ENCODE measurements at regions not wholly inside any gene's neighbourhood (a gene's known extent, or its start where the extent isn't known, plus 50 kb on each side); places are given as distances from the start of the nearest gene placed in this dataset.
A peak's percentile ranks its signal among the peaks of the same experiment; 100 is the strongest.

DNA sequence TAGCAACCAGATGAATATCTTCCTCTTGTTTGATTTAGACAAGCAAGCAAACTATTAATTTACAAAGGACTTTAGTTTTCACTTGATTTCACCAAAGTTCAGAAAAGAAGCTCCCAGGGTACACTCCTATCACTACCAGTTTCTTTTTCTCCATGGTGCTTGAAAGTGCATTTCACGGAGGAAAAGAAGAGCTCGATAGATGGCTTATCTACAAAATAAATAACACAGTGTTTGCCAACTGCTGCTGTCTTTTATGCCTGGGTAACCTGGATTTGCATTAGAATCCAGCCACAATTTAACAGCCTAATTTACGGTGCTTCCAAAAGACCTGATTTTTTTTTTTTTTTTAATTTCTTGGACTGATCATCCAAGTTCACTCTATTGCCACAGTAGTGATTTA is 275.7 kb downstream of the GPR37 start:
- Histone ChIP-seq H3K9me3 (ENCODE audit: control insufficient read depth, low read length) (no peaks in the 10 kb centered on the region), H3K4me1 (ENCODE audit: control insufficient read depth, insufficient read depth, low read length) (no peaks in the 10 kb centered on the region), H3K4me3 (ENCODE audit: low read length) (no peak overlapping the region), H3K9ac (ENCODE audit: low read length) (no peak overlapping the region), H3K27me3 (replicated peaks; ENCODE audit: control insufficient read depth, insufficient read depth, low read length) (no peaks in the 10 kb centered on the region), H3K36me3 (ENCODE audit: control insufficient read depth, insufficient read depth, low read length, severe bottlenecking) (no peaks in the 10 kb centered on the region)
- no peak for DNase-seq (ENCODE audit: low read depth)

DNA sequence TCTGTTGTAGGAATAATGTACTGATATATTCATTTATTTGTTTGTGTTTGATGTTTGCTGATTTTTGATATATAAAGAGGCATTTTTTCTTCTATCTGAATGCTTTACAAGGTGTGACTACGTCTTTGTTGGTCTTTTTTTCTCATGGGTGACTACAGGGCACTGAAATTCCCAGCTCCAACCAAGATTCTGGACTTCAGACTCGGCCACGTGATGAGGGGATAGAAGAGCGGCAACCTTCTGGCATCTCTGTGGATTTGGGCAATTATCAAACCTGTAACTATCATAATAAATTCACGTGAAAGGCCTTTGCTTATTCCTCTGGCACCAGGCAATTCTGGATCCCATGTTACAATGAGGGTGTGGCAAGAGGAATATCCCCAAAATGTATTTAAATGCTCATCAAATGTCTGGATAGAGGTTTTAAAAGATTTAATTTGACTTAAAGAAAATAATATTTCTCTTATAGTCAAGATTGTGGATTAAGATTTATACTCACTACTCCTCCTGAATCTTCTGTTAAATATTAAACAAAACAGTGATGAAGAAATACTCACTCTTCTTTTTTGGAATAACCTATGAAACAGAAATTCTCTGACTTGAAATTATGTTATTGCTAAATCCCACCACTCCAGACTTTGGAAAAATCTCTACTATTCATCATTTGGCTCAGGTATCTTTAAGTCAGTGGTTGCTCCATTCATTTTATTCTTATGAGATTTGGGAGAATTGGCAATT is 276.3 kb downstream of the GPR37 start:
- H3K4me1 ChIP-seq (ENCODE audit: control insufficient read depth, insufficient read depth, low read length) = no peaks in the 10 kb centered on the region
- H3K9ac ChIP-seq (ENCODE audit: low read length) = no peak overlapping the region
- no peak overlapping the region for H3K4me3 ChIP-seq (ENCODE audit: low read length)
- H3K36me3 ChIP-seq (ENCODE audit: control insufficient read depth, insufficient read depth, low read length, severe bottlenecking) = no peaks in the 10 kb centered on the region
- no peaks in the 10 kb centered on the region for H3K27me3 ChIP-seq (replicated peaks; ENCODE audit: control insufficient read depth, insufficient read depth, low read length)
- DNase-seq (ENCODE audit: low read depth) = no peak
- no peaks in the 10 kb centered on the region for H3K9me3 ChIP-seq (ENCODE audit: control insufficient read depth, low read length)

DNA sequence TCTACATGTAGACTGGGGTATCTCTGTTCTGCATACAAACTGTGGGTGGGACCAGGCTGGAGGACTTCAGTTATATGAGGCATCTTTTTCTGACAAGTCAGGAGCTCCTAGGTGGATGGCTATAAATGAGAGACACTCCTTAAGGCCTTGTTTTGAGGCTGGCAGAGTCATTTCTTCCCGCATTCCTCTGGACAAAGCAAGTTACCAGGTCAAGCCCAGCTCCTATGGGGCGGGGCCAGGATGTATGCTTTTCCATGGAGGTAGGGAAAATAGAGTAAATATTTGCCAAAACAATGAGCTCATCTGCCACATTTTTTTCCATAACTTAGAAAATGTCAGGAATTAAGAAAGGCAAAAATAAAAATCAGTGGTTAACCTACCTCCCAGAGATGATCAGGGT is 283.4 kb downstream of the GPR37 start:
- Histone ChIP-seq H3K4me1 (ENCODE audit: control insufficient read depth, insufficient read depth, low read length) (no peaks in the 10 kb centered on the region), H3K9ac (ENCODE audit: low read length) (no peak overlapping the region), H3K4me3 (ENCODE audit: low read length) (no peak overlapping the region), H3K9me3 (ENCODE audit: control insufficient read depth, low read length) (no peaks in the 10 kb centered on the region), H3K36me3 (ENCODE audit: control insufficient read depth, insufficient read depth, low read length, severe bottlenecking) (no peaks in the 10 kb centered on the region), H3K27me3 (replicated peaks; ENCODE audit: control insufficient read depth, insufficient read depth, low read length) (no peaks in the 10 kb centered on the region)
- no peak for DNase-seq (ENCODE audit: low read depth)

DNA sequence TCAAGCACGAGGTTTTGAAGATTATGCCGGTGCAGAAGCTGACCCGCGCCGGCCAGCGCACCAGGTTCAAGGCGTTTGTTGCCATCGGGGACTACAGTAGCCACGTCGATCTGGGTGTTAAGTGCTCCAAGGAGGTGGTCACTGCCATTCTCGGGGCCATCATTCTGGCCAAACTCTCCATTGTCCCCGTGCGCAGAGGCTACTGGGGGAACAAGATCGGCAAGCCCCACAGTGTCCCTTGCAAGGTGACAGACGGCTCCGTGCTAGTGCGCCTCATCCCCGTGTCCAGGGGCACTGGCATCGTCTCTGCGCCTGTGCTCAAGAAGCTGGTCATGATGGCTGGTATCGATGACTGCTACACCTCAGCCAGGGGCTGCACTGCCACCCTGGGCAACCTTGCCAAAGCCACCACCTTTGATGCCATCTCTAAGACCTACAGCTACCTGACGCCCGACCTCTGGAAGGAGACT is 284.7 kb downstream of the GPR37 start:
- Histone ChIP-seq H3K36me3 (ENCODE audit: control insufficient read depth, insufficient read depth, low read length, severe bottlenecking) (no peaks in the 10 kb centered on the region), H3K9me3 (ENCODE audit: control insufficient read depth, low read length) (no peaks in the 10 kb centered on the region), H3K9ac (ENCODE audit: low read length) (no peak overlapping the region), H3K4me3 (ENCODE audit: low read length) (no peak overlapping the region), H3K27me3 (replicated peaks; ENCODE audit: control insufficient read depth, insufficient read depth, low read length) (no peaks in the 10 kb centered on the region), H3K4me1 (ENCODE audit: control insufficient read depth, insufficient read depth, low read length) (no peaks in the 10 kb centered on the region)
- DNase-seq (ENCODE audit: low read depth) = no peak

DNA sequence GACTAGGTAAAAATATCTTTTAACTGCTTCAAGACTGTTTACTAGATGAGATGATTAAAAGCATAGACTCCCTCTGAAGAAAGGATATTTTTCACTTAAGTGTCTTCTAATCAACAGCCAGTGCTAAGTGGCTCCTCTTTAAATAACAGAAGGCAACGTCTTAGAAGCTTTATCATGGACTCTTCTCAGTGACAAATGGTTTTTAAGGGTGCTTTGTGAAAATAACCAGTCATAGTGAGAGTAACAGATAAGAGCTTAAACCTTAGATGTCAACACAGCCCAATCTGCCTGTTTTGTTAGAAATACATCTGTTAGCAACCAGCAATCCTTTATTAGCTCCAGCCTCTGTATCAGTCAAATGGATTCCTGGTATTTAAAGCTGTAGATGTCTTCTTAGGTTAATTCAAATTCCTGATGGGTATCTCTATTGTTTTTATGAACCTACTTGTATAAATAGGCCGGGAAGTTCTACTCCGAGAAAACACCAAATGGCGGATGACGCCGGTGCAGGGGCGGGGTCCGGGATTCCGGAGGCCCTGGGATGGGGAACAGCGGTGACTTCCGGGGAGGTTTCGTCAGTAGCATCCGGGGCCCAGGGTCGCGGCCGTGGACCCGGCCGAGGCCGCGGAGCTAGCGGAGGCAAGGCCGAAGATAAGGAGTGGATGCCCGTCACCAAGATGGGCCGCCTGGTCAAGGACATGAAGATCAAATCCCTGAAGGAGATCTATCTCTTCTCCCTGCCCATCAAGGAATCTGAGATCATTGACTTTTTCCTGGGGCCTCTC is 285.4 kb downstream of the GPR37 start:
- Histone ChIP-seq H3K9me3 (ENCODE audit: control insufficient read depth, low read length) (no peaks in the 10 kb centered on the region), H3K9ac (ENCODE audit: low read length) (no peak overlapping the region), H3K4me1 (ENCODE audit: control insufficient read depth, insufficient read depth, low read length) (no peaks in the 10 kb centered on the region), H3K27me3 (replicated peaks; ENCODE audit: control insufficient read depth, insufficient read depth, low read length) (no peaks in the 10 kb centered on the region), H3K4me3 (ENCODE audit: low read length) (no peak overlapping the region), H3K36me3 (ENCODE audit: control insufficient read depth, insufficient read depth, low read length, severe bottlenecking) (no peaks in the 10 kb centered on the region)
- DNase-seq (ENCODE audit: low read depth) = no peak

DNA sequence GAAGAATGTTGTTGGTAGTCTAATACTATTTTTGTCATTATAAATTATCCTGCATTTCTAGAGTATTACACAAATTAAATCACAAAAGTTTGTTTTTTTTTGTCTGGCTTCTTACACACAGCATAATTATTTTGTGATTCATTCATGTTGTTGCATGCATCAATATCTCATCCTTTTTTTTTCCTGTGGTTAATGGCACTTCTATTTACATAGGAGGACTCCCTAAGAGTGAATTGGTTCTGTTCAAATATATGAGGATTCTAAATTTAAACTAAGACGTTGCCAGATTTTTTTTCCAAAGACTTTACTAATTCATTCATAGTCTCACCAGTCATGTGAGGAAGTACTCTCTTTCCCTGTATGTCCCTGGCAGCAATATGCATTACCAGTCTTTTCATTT is 303.3 kb downstream of the GPR37 start:
- Histone ChIP-seq H3K36me3 (ENCODE audit: control insufficient read depth, insufficient read depth, low read length, severe bottlenecking) (no peaks in the 10 kb centered on the region), H3K9ac (ENCODE audit: low read length) (no peak overlapping the region), H3K4me1 (ENCODE audit: control insufficient read depth, insufficient read depth, low read length) (peaks cover 10% of the 10 kb centered on the region), H3K9me3 (ENCODE audit: control insufficient read depth, low read length) (no peaks in the 10 kb centered on the region), H3K27me3 (replicated peaks; ENCODE audit: control insufficient read depth, insufficient read depth, low read length) (no peaks in the 10 kb centered on the region), H3K4me3 (ENCODE audit: low read length) (no peak overlapping the region)
- no peak for DNase-seq (ENCODE audit: low read depth)

DNA sequence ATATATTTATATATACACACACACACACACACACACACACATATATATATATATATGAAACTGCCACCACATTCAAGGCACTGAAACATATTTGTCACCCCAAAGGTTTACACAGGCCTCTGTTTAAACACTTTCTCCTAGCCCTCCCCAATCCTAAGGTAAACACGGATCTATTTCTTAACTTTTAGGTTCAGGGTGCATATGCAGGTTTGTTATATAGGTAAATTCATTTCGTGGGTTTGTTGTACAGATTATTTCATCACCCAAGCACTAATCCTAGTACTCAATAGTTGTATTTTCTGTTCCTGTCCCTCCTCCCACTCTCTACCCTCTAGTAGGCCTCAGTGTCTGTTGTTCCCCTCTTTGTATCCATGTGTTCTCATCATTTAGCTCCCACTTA is 305.0 kb downstream of the GPR37 start:
- H3K4me1 ChIP-seq (ENCODE audit: control insufficient read depth, insufficient read depth, low read length) = peaks cover 10% of the 10 kb centered on the region
- H3K27me3 ChIP-seq (replicated peaks; ENCODE audit: control insufficient read depth, insufficient read depth, low read length) = no peaks in the 10 kb centered on the region
- H3K9me3 ChIP-seq (ENCODE audit: control insufficient read depth, low read length) = no peaks in the 10 kb centered on the region
- no peak overlapping the region for H3K4me3 ChIP-seq (ENCODE audit: low read length)
- H3K9ac ChIP-seq (ENCODE audit: low read length) = no peak overlapping the region
- no peaks in the 10 kb centered on the region for H3K36me3 ChIP-seq (ENCODE audit: control insufficient read depth, insufficient read depth, low read length, severe bottlenecking)
- DNase-seq (ENCODE audit: low read depth) = no peak

DNA sequence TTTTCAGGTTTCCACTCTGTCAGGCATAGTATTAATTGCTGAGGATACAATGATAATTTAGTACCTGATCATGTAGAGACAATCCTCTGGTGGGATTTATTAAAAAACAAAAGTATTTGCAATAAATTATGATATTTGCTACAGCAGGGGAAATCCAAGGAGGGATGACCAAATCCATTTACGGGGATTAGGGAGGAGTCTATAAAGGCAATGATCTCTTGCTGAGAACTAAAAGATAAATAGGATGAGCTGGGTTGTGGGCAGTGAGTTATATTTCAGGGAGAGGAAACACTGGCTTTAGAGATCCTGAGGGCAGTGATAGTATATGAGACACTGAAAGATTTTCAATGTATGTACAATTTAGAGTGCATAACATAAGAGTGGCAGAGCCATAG is 305.5 kb downstream of the GPR37 start:
- DNase-seq (ENCODE audit: low read depth) = no peak
- Histone ChIP-seq H3K4me1 (ENCODE audit: control insufficient read depth, insufficient read depth, low read length) (peaks cover 10% of the 10 kb centered on the region), H3K36me3 (ENCODE audit: control insufficient read depth, insufficient read depth, low read length, severe bottlenecking) (no peaks in the 10 kb centered on the region), H3K9ac (ENCODE audit: low read length) (no peak overlapping the region), H3K9me3 (ENCODE audit: control insufficient read depth, low read length) (no peaks in the 10 kb centered on the region), H3K4me3 (ENCODE audit: low read length) (no peak overlapping the region), H3K27me3 (replicated peaks; ENCODE audit: control insufficient read depth, insufficient read depth, low read length) (no peaks in the 10 kb centered on the region)

DNA sequence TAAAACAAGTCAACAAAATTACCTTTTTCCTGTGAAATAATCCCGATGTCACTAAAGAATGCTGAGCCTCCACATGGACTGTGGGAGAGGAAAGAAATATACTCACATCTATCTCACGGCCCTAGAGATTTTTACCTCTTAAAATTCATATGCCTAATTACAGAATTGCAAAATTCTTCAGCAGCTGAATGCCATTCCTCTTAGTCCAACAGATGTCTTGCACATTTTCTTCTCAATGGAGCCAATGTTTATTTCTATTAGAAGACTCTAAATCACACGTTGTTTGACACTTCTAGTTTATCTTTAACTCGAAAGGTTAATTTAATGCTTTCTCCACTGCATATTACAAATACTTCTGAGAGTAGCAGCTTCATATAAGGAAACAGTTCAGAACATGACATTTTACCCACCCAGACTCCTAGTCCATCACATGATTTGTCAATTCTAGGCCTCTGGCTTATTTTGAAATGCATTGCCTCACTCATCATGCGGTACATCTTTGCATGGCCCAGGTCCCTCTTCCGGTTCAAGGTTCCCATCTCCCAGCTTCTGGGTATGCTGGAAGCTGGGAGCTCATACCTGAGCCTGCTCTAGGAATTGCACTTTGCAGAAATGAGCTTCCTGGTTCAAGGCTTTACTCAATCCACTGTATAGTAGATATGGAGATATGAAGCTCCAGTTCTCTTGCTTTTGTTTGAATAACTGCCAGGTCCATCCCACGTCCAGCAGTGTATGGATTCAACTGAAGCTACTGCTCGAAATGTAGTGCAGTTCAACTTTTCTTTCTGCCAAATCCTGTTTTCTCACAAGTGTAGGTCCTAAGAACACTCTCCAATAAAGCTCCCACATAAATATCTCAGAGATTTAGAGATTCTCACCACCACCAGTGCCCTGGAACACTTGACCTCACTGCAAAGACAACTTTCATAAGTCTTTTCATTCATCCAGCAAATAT is 306.2 kb downstream of the GPR37 start:
- Histone ChIP-seq H3K9ac (ENCODE audit: low read length) (no peak overlapping the region), H3K4me1 (ENCODE audit: control insufficient read depth, insufficient read depth, low read length) (peaks cover 10% of the 10 kb centered on the region), H3K36me3 (ENCODE audit: control insufficient read depth, insufficient read depth, low read length, severe bottlenecking) (no peaks in the 10 kb centered on the region), H3K9me3 (ENCODE audit: control insufficient read depth, low read length) (no peaks in the 10 kb centered on the region), H3K27me3 (replicated peaks; ENCODE audit: control insufficient read depth, insufficient read depth, low read length) (no peaks in the 10 kb centered on the region), H3K4me3 (ENCODE audit: low read length) (no peak overlapping the region)
- peak; percentile 31 for DNase-seq (ENCODE audit: low read depth)

DNA sequence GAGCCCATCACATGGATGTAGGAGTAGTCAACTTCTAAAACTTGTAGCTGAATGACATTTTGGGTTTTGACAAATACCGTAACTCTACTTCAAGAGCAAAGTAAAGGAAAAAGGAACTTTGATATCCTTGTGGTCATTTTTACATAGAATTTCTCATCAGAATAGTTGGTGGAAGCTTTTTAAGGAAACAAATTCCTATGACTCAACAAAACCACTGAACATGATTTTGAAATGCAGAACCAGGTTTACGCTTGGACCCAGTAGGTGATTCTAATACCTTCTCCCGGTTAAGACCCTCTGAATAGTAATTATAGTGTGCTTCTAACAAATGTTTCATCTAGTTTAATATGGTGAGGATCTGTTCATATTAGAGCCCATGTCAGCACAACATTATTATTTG is 307.8 kb downstream of the GPR37 start:
- H3K9ac ChIP-seq (ENCODE audit: low read length) = no peak overlapping the region
- no peaks in the 10 kb centered on the region for H3K27me3 ChIP-seq (replicated peaks; ENCODE audit: control insufficient read depth, insufficient read depth, low read length)
- peaks cover 10% of the 10 kb centered on the region for H3K4me1 ChIP-seq (ENCODE audit: control insufficient read depth, insufficient read depth, low read length)
- DNase-seq (ENCODE audit: low read depth) = no peak
- H3K4me3 ChIP-seq (ENCODE audit: low read length) = no peak overlapping the region
- no peaks in the 10 kb centered on the region for H3K9me3 ChIP-seq (ENCODE audit: control insufficient read depth, low read length)
- no peaks in the 10 kb centered on the region for H3K36me3 ChIP-seq (ENCODE audit: control insufficient read depth, insufficient read depth, low read length, severe bottlenecking)

DNA sequence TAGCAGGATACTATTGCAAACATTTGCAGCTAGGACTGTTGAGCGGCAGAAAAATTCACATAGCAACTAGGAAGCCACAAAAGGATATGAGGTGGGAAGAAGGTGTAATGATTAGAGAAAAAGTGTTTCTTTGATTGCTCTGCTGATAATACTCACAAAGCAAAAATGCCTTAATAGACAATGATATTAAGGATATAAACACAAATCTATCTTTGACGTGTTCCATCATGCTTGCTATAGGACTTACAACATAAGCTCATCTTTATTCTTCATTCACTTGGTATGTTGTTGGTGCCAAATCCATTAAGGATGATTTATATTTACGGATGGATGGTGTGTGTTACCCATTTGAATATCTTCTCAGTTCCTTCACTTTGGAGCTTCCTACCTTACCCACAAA is 309.3 kb downstream of the GPR37 start:
- Histone ChIP-seq H3K9me3 (ENCODE audit: control insufficient read depth, low read length) (no peaks in the 10 kb centered on the region), H3K27me3 (replicated peaks; ENCODE audit: control insufficient read depth, insufficient read depth, low read length) (no peaks in the 10 kb centered on the region), H3K4me3 (ENCODE audit: low read length) (no peak overlapping the region), H3K9ac (ENCODE audit: low read length) (no peak overlapping the region), H3K36me3 (ENCODE audit: control insufficient read depth, insufficient read depth, low read length, severe bottlenecking) (no peaks in the 10 kb centered on the region), H3K4me1 (ENCODE audit: control insufficient read depth, insufficient read depth, low read length) (peaks cover 10% of the 10 kb centered on the region)
- no peak for DNase-seq (ENCODE audit: low read depth)
